SK-N-SH treated with all-trans-retinoic acid at 6 μM for 48 hours (cell line): ENCODE measurements at regions not wholly inside any gene's neighbourhood (a gene's known extent, or its start where the extent isn't known, plus 50 kb on each side); places are given as distances from the start of the nearest gene placed in this dataset.

Experiments
- ARNTL ChIP-seq: fragments of 450-650 bp; formaldehyde crosslinking; IDR thresholded peaks from 2 replicates; pipeline ENCODE4 v1.5.0; 2020; ENCODE audit warnings: low read depth, mild to moderate bottlenecking, moderate library complexity, borderline replicate concordance
- BACH2 ChIP-seq: fragments of 250-450 bp; sonication (Bioruptor Pico); IDR thresholded peaks from 2 replicates; pipeline ENCODE4 v1.9.0; 2021; ENCODE audit warnings: mild to moderate bottlenecking, borderline replicate concordance
- CREB5 ChIP-seq: fragments of 250-450 bp; sonication (Bioruptor Pico); IDR thresholded peaks from 2 replicates; pipeline ENCODE4 v1.5.1; 2020; ENCODE audit warnings: low read depth, mild to moderate bottlenecking, moderate library complexity
- ESRRG ChIP-seq: fragments of 250-450 bp; sonication (Bioruptor Pico); IDR thresholded peaks from 2 replicates; pipeline ENCODE4 v1.6.1; 2021; ENCODE audit warnings: mild to moderate bottlenecking
- ISL1 ChIP-seq: fragments of 250-450 bp; sonication (Bioruptor Pico); IDR thresholded peaks from 2 replicates; pipeline ENCODE4 v2.1.2; 2022; ENCODE audit warnings: mild to moderate bottlenecking, moderate library complexity
- OSR1 ChIP-seq: fragments of 250-450 bp; sonication (Bioruptor Pico); IDR thresholded peaks from 2 replicates; pipeline ENCODE4 v1.8.0; 2022; ENCODE audit warnings: moderate library complexity, mild to moderate bottlenecking, inconsistent platforms
- PPARA ChIP-seq: fragments of 250-450 bp; sonication (Bioruptor Pico); IDR thresholded peaks from 2 replicates; pipeline ENCODE4 v1.5.0; 2020; ENCODE audit warnings: mild to moderate bottlenecking, borderline replicate concordance
- RARB ChIP-seq: fragments of 250-450 bp; sonication (Bioruptor Pico); IDR thresholded peaks from 2 replicates; pipeline ENCODE4 v1.8.0; 2021; ENCODE audit warnings: mild to moderate bottlenecking, moderate library complexity
- SNAI2 ChIP-seq: fragments of 250-450 bp; sonication (Bioruptor Pico); IDR thresholded peaks from 2 replicates; pipeline ENCODE4 v1.5.0; 2020; ENCODE audit warnings: mild to moderate bottlenecking, moderate library complexity
- TCF4 ChIP-seq: fragments of 250-450 bp; sonication (Bioruptor Pico); IDR thresholded peaks from 2 replicates; pipeline ENCODE4 v1.8.0; 2021; ENCODE audit warnings: mild to moderate bottlenecking, moderate library complexity, borderline replicate concordance
- ZNF70 ChIP-seq: fragments of 450-650 bp; formaldehyde crosslinking; IDR thresholded peaks from 2 replicates; pipeline ENCODE4 v1.5.0; 2020; ENCODE audit warnings: mild to moderate bottlenecking, moderate library complexity
- ZNF8 ChIP-seq: fragments of 450-650 bp; formaldehyde crosslinking; IDR thresholded peaks from 2 replicates; pipeline ENCODE4 v1.5.0; 2020; ENCODE audit warnings: mild to moderate bottlenecking, moderate library complexity
- TF ChIP-seq, protein P1 (sequence below): fragments of 250-450 bp; sonication (Bioruptor Pico); IDR thresholded peaks from 2 replicates; pipeline ENCODE4 v1.5.1; 2021; ENCODE audit warnings: mild to moderate bottlenecking, moderate library complexity
- TF ChIP-seq, protein P2 (sequence below): fragments of 250-450 bp; sonication (Bioruptor Pico); IDR thresholded peaks from 2 replicates; pipeline ENCODE4 v1.8.0; 2020; ENCODE audit warnings: mild to moderate bottlenecking, moderate library complexity, borderline replicate concordance

DNA sequence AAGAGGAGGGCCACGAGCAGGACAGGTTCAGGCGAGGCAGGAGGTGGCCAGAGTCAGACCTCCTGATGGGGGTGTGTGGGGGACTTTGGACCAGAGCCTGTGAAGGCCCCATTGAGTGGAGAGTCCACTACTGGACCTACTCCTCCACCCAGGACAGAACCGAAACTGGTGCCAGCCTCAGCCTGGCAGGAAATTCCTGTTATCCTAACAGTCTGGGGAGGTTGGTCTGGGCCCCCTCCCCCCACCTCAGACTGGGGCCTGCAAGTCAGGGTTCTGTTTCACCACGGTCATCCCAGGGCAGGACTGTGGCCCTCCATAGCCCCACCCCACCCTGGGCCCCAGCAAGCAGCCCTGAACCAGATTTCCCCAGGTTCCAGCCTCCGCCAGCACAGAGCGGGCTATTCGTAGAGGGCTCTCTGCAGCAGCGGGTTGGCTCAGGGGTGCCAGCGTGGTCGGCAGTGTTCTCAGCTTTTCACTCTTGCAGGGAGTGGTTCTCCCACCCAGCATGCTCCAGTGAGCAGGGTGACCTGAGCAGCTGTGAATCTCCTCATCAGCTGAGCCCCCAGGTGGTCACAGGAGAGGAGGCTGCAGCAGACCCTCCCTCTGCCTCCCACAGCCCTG lies 217.3 kb downstream of the TBC1D2B start:
- no peak for TF ChIP-seq CREB5 (CRISPR knock-in tag)
- TF ChIP-seq, protein P1, sequence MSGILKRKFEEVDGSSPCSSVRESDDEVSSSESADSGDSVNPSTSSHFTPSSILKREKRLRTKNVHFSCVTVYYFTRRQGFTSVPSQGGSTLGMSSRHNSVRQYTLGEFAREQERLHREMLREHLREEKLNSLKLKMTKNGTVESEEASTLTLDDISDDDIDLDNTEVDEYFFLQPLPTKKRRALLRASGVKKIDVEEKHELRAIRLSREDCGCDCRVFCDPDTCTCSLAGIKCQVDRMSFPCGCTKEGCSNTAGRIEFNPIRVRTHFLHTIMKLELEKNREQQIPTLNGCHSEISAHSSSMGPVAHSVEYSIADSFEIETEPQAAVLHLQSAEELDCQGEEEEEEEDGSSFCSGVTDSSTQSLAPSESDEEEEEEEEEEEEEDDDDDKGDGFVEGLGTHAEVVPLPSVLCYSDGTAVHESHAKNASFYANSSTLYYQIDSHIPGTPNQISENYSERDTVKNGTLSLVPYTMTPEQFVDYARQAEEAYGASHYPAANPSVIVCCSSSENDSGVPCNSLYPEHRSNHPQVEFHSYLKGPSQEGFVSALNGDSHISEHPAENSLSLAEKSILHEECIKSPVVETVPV: no peak
- TF ChIP-seq BACH2 (CRISPR knock-in tag): no peak
- no peak for TF ChIP-seq RARB
- TF ChIP-seq ARNTL (CRISPR knock-in tag): no peak
- TF ChIP-seq TCF4: no peak
- no peak for TF ChIP-seq ISL1 (CRISPR knock-in tag)
- TF ChIP-seq OSR1 (CRISPR knock-in tag): no peak
- no peak for TF ChIP-seq ZNF8 (CRISPR knock-in tag)
- no peak for TF ChIP-seq ESRRG (CRISPR knock-in tag)
- TF ChIP-seq SNAI2 (CRISPR knock-in tag): no peak
- no peak for TF ChIP-seq ZNF70 (CRISPR knock-in tag)
- TF ChIP-seq, protein P2, sequence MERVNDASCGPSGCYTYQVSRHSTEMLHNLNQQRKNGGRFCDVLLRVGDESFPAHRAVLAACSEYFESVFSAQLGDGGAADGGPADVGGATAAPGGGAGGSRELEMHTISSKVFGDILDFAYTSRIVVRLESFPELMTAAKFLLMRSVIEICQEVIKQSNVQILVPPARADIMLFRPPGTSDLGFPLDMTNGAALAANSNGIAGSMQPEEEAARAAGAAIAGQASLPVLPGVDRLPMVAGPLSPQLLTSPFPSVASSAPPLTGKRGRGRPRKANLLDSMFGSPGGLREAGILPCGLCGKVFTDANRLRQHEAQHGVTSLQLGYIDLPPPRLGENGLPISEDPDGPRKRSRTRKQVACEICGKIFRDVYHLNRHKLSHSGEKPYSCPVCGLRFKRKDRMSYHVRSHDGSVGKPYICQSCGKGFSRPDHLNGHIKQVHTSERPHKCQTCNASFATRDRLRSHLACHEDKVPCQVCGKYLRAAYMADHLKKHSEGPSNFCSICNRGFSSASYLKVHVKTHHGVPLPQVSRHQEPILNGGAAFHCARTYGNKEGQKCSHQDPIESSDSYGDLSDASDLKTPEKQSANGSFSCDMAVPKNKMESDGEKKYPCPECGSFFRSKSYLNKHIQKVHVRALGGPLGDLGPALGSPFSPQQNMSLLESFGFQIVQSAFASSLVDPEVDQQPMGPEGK: no peak
- no peak for TF ChIP-seq PPARA (CRISPR knock-in tag)
